Esophagus muscularis mucosa (tissue), 4 donors: ENCODE measurements at regions not wholly inside any gene's neighbourhood (a gene's known extent, or its start where the extent isn't known, plus 50 kb on each side); places are given as distances from the start of the nearest gene placed in this dataset.

Experiments used
- DNase-seq: peaks from one replicate; pipeline ENCODE4 v3.0.0-alpha.2; 2017; ENCODE audit errors: extremely low spot score
- H3K27ac ChIP-seq, 4 donors: fragments of 200-600 bp; sonication (generic); replicated peaks in 1 of 4; 1 replicate in 3 of 4; 2 replicates in 1 of 4; pipeline ENCODE4 v1.5.1; 2016 to 2019; ENCODE audit warnings: mild to moderate bottlenecking in 1 of 4
- H3K27me3 ChIP-seq, 4 donors: fragments of 200-600 bp; sonication (generic); one replicate each; pipeline versions ENCODE4 v1.5.1 to v1.6.0; 2016 to 2019
- H3K36me3 ChIP-seq, 4 donors: fragments of 200-600 bp; sonication (generic); one replicate each; pipeline ENCODE4 v1.5.1; 2016 to 2019
- H3K4me1 ChIP-seq, 4 donors: fragments of 200-600 bp; sonication (generic); one replicate each; pipeline ENCODE4 v1.5.1; 2016 to 2019
- H3K4me3 ChIP-seq, 4 donors: fragments of 200-600 bp; sonication (generic); 1 replicate in 2 of 4; 2 replicates in 2 of 4; pipeline ENCODE4 v1.5.1; 2016 to 2019; ENCODE audit warnings: mild to moderate bottlenecking in 4 of 4, moderate library complexity in 1 of 4
- H3K9me3 ChIP-seq, 4 donors: fragments of 200-600 bp; sonication (generic); 1 replicate in 3 of 4; 2 replicates in 1 of 4; pipeline ENCODE4 v1.5.1; 2016 to 2019
- EP300 ChIP-seq: sonication (generic); formaldehyde crosslinking; IDR thresholded peaks from one replicate; pipeline ENCODE4 v1.6.1; 2017; ENCODE audit warnings: antibody characterized with exemption
- POLR2A ChIP-seq: fragments of 450-650 bp; IDR thresholded peaks from one replicate; pipeline ENCODE4 v1.6.1; 2017; ENCODE audit warnings: antibody characterized with exemption, moderate library complexity, mild to moderate bottlenecking, low read depth
- POLR2AphosphoS5 ChIP-seq, 2 donors: sonication (generic); formaldehyde crosslinking; IDR thresholded peaks; one replicate each; pipeline ENCODE4 v1.6.1; 2017; ENCODE audit warnings: antibody characterized with exemption in 2 of 2
- WGBS: methylation state at CpG from one replicate; pipeline ENCODE4 v1.1.5; 2018; 5-methylcytosine and 5-hydroxymethylcytosine counted together
- intact Hi-C: fragments of 100-400 bp; cut with DNase I; formaldehyde crosslinking; loops from one replicate; pipeline ENCODE4 v1.15.1; 2023
- TF ChIP-seq, protein P1 (sequence below), 3 experiments: fragments of 200-600 bp in 2 of 3; fragments of 450-650 bp in 1 of 3; sonication (generic) in 2 of 3; IDR thresholded peaks; one replicate each; pipeline ENCODE4 v1.5.1; 2017 to 2019; ENCODE audit warnings: antibody characterized with exemption in 3 of 3, mild to moderate bottlenecking in 2 of 3, moderate library complexity in 1 of 3

DNA sequence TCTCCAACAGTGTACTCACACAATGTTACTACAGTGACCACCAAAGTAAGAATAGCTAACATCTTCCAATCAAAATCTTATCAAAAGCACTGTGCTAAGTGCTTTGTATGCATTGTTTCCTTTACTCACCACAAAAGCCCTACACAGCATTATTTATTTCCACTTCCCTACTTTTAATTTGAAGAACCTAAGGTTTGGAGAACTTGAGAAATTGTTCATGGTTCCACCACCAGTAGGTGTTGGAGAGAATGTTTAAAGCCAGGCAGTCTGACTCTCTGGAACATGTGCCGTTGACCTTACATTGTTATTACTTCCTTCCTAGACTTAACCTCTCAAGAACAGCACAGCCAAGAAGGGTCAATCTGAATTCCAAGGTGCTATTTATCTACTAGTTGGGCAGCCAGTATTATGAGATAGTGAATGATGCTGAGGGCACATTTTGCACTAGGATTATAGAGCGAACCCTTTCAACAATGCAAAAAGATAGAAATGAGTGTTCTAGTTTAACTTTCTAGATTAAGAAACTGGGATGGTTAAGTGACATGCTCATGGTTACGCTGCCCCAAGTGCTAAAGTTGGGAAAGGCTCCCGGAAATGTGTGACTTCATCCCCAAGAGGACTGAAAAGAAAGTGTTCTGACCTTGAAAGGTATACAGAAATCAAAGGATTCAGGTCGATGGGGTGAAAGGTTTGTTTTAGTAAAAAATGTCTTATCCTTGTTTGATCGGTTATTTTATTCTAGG is 55.2 kb upstream of the FAM136A start:
- 68% methylated on average over 6 of the region's 6 CpGs for WGBS
- intact Hi-C loops, result no loop called here
- Histone ChIP-seq H3K4me1 (peaks cover 0 to 4% (median 0%) of the 10 kb centered on the region in 4 donors), H3K27ac (no peak overlapping the region), H3K27me3 (no peaks in the 10 kb centered on the region), H3K9me3 (no peaks in the 10 kb centered on the region), H3K36me3 (no peaks in the 10 kb centered on the region), H3K4me3 (no peak overlapping the region)
- DNase-seq, result no peak
- TF ChIP-seq, protein P1, sequence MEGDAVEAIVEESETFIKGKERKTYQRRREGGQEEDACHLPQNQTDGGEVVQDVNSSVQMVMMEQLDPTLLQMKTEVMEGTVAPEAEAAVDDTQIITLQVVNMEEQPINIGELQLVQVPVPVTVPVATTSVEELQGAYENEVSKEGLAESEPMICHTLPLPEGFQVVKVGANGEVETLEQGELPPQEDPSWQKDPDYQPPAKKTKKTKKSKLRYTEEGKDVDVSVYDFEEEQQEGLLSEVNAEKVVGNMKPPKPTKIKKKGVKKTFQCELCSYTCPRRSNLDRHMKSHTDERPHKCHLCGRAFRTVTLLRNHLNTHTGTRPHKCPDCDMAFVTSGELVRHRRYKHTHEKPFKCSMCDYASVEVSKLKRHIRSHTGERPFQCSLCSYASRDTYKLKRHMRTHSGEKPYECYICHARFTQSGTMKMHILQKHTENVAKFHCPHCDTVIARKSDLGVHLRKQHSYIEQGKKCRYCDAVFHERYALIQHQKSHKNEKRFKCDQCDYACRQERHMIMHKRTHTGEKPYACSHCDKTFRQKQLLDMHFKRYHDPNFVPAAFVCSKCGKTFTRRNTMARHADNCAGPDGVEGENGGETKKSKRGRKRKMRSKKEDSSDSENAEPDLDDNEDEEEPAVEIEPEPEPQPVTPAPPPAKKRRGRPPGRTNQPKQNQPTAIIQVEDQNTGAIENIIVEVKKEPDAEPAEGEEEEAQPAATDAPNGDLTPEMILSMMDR (IDR thresholded peaks at IDR 0.05), result no peak

DNA sequence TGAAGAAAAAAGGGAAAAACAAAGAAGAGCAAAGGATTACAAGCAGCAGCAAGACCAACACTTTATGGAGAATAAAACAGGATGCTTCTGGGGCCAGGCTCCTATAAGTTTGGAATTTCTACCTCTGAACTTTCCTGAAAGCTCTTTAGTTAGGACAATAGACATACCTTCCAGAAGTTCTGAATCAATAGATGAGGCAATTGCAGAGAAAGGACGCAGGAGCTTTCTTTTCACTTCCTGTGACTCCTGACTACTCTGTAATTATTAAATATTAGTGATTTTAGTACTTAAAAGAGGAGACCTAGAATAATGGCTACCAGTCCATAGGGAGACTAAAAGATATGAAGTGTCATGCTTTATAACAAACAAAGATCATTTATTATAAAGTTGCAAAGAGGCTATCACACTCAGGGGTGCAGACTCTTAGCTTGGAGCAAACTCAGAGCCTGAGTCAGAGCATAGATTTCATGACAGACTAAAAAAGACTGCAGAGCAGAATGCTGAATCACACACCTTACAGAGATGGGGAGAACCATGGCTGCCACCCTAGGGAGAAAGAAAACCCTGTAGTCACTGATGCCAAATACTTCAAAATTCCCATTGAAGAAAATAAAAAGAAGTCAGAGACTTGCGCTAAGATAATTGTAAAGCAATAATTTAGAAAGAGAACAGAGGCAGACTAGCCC is 52.5 kb upstream of the FAM136A start:
- no peak for DNase-seq
- intact Hi-C loops, result no loop called here
- TF ChIP-seq, protein P1 (IDR thresholded peaks at IDR 0.05), result no peak
- TF ChIP-seq POLR2A (no peak), POLR2AphosphoS5 (IDR thresholded peaks at IDR 0.05) (no peak), EP300 (no peak)
- H3K4me3 ChIP-seq, result no peak overlapping the region
- H3K27me3 ChIP-seq, result peaks cover 0 to 6% (median 0%) of the 10 kb centered on the region in 4 donors
- H3K4me1 ChIP-seq, result peaks cover 0 to 4% (median 0%) of the 10 kb centered on the region in 4 donors
- H3K9me3 ChIP-seq, result no peaks in the 10 kb centered on the region
- H3K27ac ChIP-seq, result no peak overlapping the region
- H3K36me3 ChIP-seq, result no peaks in the 10 kb centered on the region
- whole genome bisulfite sequencing, result 69% methylated on average over 2 of the region's 2 CpGs
